ENCODE measurements at regions not wholly inside any gene's neighbourhood (a gene's known extent, or its start where the extent isn't known, plus 50 kb on each side); places are given as distances from the start of the nearest gene placed in this dataset.
"Not testable (repeated sequence)": the region's sequence is repeated elsewhere in the genome, so short reads cannot be mapped to it uniquely, and the experiment has no call there.

DNA sequence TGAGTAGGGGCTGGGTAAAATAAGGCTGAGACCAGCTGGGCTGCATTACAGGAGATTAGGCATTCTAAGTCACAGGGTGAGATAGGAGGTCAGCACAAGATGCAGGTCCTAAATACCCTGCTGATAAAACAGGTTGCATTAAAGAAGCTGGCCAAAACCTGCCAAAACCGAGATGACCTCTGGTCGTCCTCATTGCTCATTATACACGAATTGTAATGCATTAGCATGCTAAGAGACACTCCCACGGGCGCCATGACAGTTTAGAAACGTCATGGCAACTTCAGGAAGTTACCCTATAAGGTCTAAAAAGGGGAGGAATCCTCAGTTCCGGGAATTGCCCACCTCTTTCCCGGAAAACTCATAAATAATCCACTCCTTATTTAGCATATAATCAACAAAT is 132.2 kb downstream of the ARL4C start:
- Histone ChIP-seq H3K4me3 (no peak overlapping the region), H3K27ac (no peak overlapping the region), H3K4me2 (no peak overlapping the region), H3K4me1 (peaks cover 5 to 45% (median 11%) of the 10 kb centered on the region in 10 experiments), H4K20me1 (no peaks in the 10 kb centered on the region), H3K9ac (no peak overlapping the region), H3K9me3 (replicated peaks in 1 of 11) (peaks cover 2 to 9% (median 5%) of the 10 kb centered on the region in 11 experiments; a peak in 19 of 22 replicates), H3K36me3 (no peaks in the 10 kb centered on the region), H3K27me3 (no peaks in the 10 kb centered on the region)
- no peak for TF ChIP-seq Cebpa-rat (IDR thresholded peaks at IDR 0.05)

- no peaks in the 10 kb centered on the region for H3K27me3 ChIP-seq
- no peak for TF ChIP-seq Cebpa-rat (IDR thresholded peaks at IDR 0.05)
- no peaks in the 10 kb centered on the region for H4K20me1 ChIP-seq
- H3K4me2 ChIP-seq, result peak overlapping the region in 8 of 11 experiments; percentile 8 to 46 (median 26); a peak in 8 of 22 replicates
- H3K9ac ChIP-seq, result no peak overlapping the region; a peak in 1 of 22 replicates
- H3K4me1 ChIP-seq, result peaks cover 5 to 40% (median 11%) of the 10 kb centered on the region in 10 experiments
- no peaks in the 10 kb centered on the region for H3K36me3 ChIP-seq
- no peak overlapping the region for H3K27ac ChIP-seq
- no peak overlapping the region for H3K4me3 ChIP-seq
- H3K9me3 ChIP-seq (replicated peaks in 1 of 11), result peaks cover 10 to 18% (median 14%) of the 10 kb centered on the region in 11 experiments
These were observed 133.1 kb downstream of the ARL4C start for GRCh38 chr2:234363647-234364294.

DNA sequence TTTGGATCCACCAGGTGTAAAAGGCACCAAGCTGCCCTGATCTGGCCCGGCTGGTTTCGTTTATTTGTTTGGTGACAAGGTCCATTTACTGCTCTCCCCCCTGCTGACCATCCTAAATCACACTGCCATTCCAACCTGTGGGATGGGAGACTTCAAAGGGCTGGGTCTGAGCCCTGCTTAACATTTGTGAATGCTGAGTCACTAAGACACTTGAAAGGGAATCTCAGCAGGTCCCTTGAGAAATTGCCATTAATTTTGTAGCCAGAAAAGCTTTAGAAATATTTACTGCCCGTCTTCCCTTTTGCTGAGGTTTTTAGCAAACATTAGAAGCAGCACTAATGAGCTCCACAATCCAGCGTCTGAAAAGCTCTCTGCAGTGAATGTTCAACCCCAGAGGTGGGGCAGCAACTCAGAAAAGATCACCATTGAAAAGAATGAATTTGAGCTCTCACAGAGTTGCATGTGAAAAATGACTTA is 133.8 kb downstream of the ARL4C start:
- Histone ChIP-seq H3K9ac (peak overlapping the region in 1 of 11 experiments; percentile 29; a peak in 1 of 22 replicates), H3K4me3 (no peak overlapping the region), H3K4me1 (peaks cover 5 to 33% (median 11%) of the 10 kb centered on the region in 10 experiments), H3K4me2 (peak overlapping the region in 10 of 11 experiments; percentile 8 to 46 (median 29); a peak in 15 of 22 replicates), H4K20me1 (no peaks in the 10 kb centered on the region), H3K27me3 (no peaks in the 10 kb centered on the region), H3K9me3 (replicated peaks in 1 of 11) (peaks cover 14 to 22% (median 20%) of the 10 kb centered on the region in 11 experiments), H3K27ac (no peak overlapping the region), H3K36me3 (no peaks in the 10 kb centered on the region)
- TF ChIP-seq Cebpa-rat (IDR thresholded peaks at IDR 0.05), result no peak

DNA sequence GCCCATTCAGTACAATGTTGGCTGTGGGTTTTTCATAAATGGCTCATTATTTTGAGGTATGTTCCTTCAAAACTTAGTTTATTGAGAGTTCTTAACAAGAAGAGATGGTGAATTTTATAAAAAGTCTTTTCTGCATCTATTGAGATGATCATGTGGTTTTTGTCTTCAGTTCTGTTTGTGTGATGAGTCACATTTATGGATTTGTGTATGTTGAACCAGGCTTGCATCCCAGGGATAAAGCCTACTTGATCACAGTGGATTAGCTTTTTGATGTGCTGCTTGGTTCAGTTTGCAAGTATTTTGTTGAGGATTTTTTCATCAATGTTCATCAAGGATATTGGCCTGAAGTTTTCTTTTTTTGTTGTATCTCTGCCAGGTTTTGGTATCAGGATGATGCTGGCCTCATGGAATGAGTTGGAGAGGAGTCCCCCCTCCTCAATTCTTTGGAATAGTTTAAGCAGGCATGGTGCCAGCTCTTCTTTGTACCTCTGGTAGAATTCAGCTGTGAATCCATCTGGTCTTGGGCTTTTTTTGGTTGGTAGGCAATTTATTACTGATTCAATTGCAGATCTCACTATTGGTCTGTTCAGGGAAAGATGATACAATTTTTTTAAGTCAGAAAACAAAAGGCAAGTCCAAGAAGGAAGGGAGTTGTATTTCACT is 136.4 kb downstream of the ARL4C start:
- H3K27me3 ChIP-seq, H3K4me2 ChIP-seq, H3K9ac ChIP-seq, H4K20me1 ChIP-seq, H3K4me3 ChIP-seq, H3K36me3 ChIP-seq, H3K27ac ChIP-seq: not testable (repeated sequence)
- peaks cover 6 to 22% (median 14%) of the 10 kb centered on the region in 10 experiments; a peak in 19 of 20 replicates for H3K4me1 ChIP-seq
- H3K9me3 ChIP-seq (replicated peaks in 1 of 11), result peaks cover 14 to 22% (median 20%) of the 10 kb centered on the region in 11 experiments

GRCh38 chr2:234357666-234358065 is 139.2 kb downstream of the ARL4C start:
- TF ChIP-seq Cebpa-rat (IDR thresholded peaks at IDR 0.05), result no peak
- Histone ChIP-seq H3K36me3 (no peaks in the 10 kb centered on the region), H3K4me1 (peaks cover 0 to 17% (median 15%) of the 10 kb centered on the region in 10 experiments; a peak in 13 of 20 replicates), H3K27me3 (no peaks in the 10 kb centered on the region), H4K20me1 (no peaks in the 10 kb centered on the region), H3K9ac (no peak overlapping the region), H3K4me2 (no peak overlapping the region), H3K9me3 (replicated peaks in 1 of 11) (peaks cover 26 to 37% (median 33%) of the 10 kb centered on the region in 11 experiments), H3K27ac (no peak overlapping the region), H3K4me3 (no peak overlapping the region)

DNA sequence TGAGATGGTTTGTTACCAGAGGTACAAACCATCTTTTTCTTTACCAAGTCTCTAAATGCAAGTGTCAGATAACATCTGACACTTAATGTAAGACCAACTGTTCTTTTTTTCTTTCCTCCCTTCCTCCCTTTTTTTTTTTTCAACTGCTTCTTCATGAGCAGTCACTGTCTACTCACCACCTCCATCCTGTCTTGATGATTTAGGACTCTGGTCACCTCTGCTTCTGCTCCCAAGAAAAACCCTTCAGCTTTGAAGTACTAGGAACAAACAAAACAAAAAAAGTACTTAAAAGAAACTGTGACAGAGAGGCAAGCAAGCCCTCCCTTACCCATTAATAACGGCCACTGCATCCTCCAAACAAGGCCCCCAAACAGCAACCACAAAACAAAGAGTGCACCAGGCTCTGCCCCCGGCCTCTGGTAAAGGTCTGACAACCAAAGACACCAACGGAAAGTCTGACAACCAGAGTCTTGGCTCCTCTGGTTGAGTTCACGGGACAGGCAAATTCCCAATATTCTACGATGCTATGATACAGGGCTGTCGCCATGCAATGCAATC is 141.0 kb downstream of the ARL4C start:
- H3K4me3 ChIP-seq, result no peak overlapping the region
- TF ChIP-seq Cebpa-rat (IDR thresholded peaks at IDR 0.05), result no peak
- H3K9ac ChIP-seq, result peak overlapping the region in 1 of 11 experiments; percentile 38; a peak in 2 of 22 replicates
- H3K36me3 ChIP-seq, result no peaks in the 10 kb centered on the region
- H3K27me3 ChIP-seq, result no peaks in the 10 kb centered on the region
- peaks cover 31 to 46% (median 42%) of the 10 kb centered on the region in 11 experiments for H3K9me3 ChIP-seq (replicated peaks in 1 of 11)
- H3K4me1 ChIP-seq, result peaks cover 0 to 16% (median 14%) of the 10 kb centered on the region in 10 experiments; a peak in 13 of 20 replicates
- no peak overlapping the region for H3K27ac ChIP-seq
- peak overlapping the region in 8 of 11 experiments; percentile 41 to 77 (median 63); a peak in 16 of 22 replicates for H3K4me2 ChIP-seq
- no peaks in the 10 kb centered on the region for H4K20me1 ChIP-seq

DNA sequence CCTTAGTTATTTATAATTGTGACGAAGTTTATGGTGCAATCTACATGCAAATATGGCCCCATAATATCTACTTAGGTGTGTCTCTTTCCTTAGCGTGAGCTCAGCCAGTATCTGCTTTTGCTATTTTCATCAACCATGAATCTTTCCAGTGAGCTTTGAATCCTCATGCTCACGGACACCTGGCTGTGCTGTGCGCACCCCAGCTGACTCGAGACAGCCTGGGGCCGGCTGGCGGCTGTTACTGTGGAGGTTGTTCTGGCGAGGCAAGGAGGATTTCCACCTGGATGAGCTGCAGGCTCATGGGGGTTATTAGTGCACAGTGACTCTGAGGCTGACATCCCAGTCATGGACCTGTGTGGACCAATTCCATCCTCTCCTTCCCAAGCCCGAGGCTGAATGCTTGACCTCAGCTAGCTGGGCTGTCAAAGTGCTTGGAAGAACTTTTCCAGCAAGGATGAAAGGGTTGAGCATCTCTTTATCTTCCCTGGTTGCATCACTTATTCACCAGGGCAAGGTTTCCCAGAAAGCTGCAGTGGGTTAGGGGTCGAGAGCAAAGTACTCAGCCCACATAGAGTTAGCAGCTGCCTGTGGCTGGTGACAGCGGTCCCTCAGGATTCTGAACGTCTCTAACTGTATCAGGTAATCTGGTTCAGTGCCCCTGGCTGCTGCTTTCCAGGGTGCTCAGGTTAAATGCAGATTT is 141.7 kb downstream of the ARL4C start:
- no peak for TF ChIP-seq Cebpa-rat (IDR thresholded peaks at IDR 0.05)

GRCh38 chr2:234352270-234352669 is 144.6 kb downstream of the ARL4C start:
- Histone ChIP-seq H3K4me1 (peaks cover 13 to 28% (median 25%) of the 10 kb centered on the region in 10 experiments), H4K20me1 (no peaks in the 10 kb centered on the region), H3K27ac (no peak overlapping the region)

More for the DNA sequence above, 141.7 kb downstream of the ARL4C start:
- Histone ChIP-seq H4K20me1 (no peaks in the 10 kb centered on the region), H3K4me2 (peak overlapping the region in 9 of 11 experiments; percentile 14 to 77 (median 57); a peak in 16 of 22 replicates), H3K27me3 (no peaks in the 10 kb centered on the region), H3K9ac (peak overlapping the region in 1 of 11 experiments; percentile 38; a peak in 2 of 22 replicates), H3K9me3 (replicated peaks in 1 of 11) (peaks cover 31 to 45% (median 41%) of the 10 kb centered on the region in 11 experiments), H3K4me1 (peaks cover 0 to 16% (median 14%) of the 10 kb centered on the region in 10 experiments; a peak in 13 of 20 replicates), H3K4me3 (no peak overlapping the region), H3K27ac (no peak overlapping the region), H3K36me3 (no peaks in the 10 kb centered on the region)

DNA sequence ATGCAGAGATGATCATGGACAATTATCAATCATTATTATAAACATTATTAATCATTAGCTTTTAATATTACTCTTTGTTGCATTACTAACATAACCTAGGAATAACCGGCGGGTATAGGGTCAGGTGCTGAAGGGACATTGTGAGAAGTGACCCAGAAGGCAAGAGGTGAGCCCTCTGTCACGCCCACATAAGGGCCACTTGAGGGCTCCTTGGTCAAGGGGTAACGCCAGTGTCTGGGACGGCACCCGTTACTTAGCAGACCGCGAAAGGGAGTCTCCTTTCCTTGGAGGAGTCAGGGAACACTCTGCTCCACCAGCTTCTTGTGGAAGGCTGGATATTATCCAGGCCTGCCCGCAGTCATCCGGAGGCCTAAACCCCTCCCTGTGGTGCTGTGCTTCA is 145.0 kb downstream of the ARL4C start:
- not testable (repeated sequence) for H3K27ac ChIP-seq, H4K20me1 ChIP-seq, H3K4me2 ChIP-seq, H3K9ac ChIP-seq, H3K36me3 ChIP-seq, H3K4me3 ChIP-seq, H3K27me3 ChIP-seq
- Histone ChIP-seq H3K9me3 (replicated peaks in 1 of 11) (peaks cover 16 to 29% (median 23%) of the 10 kb centered on the region in 11 experiments), H3K4me1 (peaks cover 16 to 28% (median 25%) of the 10 kb centered on the region in 10 experiments)

More at GRCh38 chr2:234352270-234352669, 144.6 kb downstream of the ARL4C start:
- H3K4me2 ChIP-seq, result no peak overlapping the region
- H3K36me3 ChIP-seq, result no peaks in the 10 kb centered on the region
- no peak overlapping the region; a peak in 1 of 20 replicates for H3K4me3 ChIP-seq
- no peaks in the 10 kb centered on the region for H3K27me3 ChIP-seq
- no peak for TF ChIP-seq Cebpa-rat (IDR thresholded peaks at IDR 0.05)
- peaks cover 16 to 25% (median 23%) of the 10 kb centered on the region in 11 experiments for H3K9me3 ChIP-seq (replicated peaks in 1 of 11)
- H3K9ac ChIP-seq, result no peak overlapping the region
